ENCODE measurements at regions not wholly inside any gene's neighbourhood (a gene's known extent, or its start where the extent isn't known, plus 50 kb on each side); places are given as distances from the start of the nearest gene placed in this dataset.
"Not testable (repeated sequence)": the region's sequence is repeated elsewhere in the genome, so short reads cannot be mapped to it uniquely, and the experiment has no call there.

DNA sequence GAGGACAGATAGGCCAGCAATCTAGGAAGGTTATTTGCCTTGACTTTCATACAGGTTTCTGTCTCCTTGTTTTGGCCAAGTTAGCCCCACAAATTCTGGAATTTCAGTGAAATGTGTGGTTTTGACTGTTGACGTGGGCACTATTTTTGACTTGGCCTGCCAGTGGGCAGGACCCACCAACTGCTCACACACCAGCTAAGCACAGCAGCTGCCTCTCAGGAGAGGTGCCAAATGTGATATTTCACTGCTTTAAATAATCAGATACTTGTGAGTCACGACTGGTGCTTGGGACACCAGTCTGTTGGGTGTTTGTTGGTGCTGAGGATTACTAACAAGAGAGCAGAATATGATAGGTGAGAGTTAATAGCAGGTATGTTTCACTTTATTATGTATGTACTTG lies 409.7 kb upstream of the MTPN start:
- H3K4me2 ChIP-seq (ENCODE audit: low read length), result no peak overlapping the region
- no peaks in the 10 kb centered on the region for H3K27me3 ChIP-seq (ENCODE audit: insufficient read depth, low read length, poor library complexity)
- H3K18ac ChIP-seq (ENCODE audit: low read length), result no peak overlapping the region
- H3K9ac ChIP-seq (ENCODE audit: low read length), result no peak overlapping the region
- H3K4ac ChIP-seq (ENCODE audit: low read depth, low read length), result no peak overlapping the region
- H3K79me1 ChIP-seq (ENCODE audit: low read length), result no peaks in the 10 kb centered on the region
- H3K27ac ChIP-seq (ENCODE audit: low read depth, low read length), result no peak overlapping the region
- no peak overlapping the region for H3K4me3 ChIP-seq (ENCODE audit: low read length)
- H2BK5ac ChIP-seq (ENCODE audit: low read length), result no peak overlapping the region
- no peaks in the 10 kb centered on the region for H3K36me3 ChIP-seq (ENCODE audit: control insufficient read depth, insufficient read depth, low read length)
- H4K5ac ChIP-seq (ENCODE audit: low read length), result no peak overlapping the region
- no peak overlapping the region for H3K23ac ChIP-seq (ENCODE audit: low read length)
- no peak overlapping the region for H4K8ac ChIP-seq (ENCODE audit: low read depth, low read length)
- H3K79me2 ChIP-seq (ENCODE audit: control insufficient read depth, insufficient read depth, low read length), result no peaks in the 10 kb centered on the region
- DNase-seq, result no peak
- H3K4me1 ChIP-seq (ENCODE audit: control insufficient read depth, low read depth, low read length), result peaks cover 3% of the 10 kb centered on the region
- WGBS (ENCODE audit: extremely low coverage, insufficient coverage, low lambda C conversion rate), result no CpG with 5 or more reads among the region's 2 CpGs
- no peak overlapping the region for H2BK15ac ChIP-seq (replicated peaks; ENCODE audit: low read depth)
- no peak overlapping the region for H2AK5ac ChIP-seq (ENCODE audit: low read length)
- H2BK120ac ChIP-seq (ENCODE audit: low read depth, low read length), result no peak overlapping the region
- H3K56ac ChIP-seq (ENCODE audit: low read length), result peak overlapping the region; percentile 43

DNA sequence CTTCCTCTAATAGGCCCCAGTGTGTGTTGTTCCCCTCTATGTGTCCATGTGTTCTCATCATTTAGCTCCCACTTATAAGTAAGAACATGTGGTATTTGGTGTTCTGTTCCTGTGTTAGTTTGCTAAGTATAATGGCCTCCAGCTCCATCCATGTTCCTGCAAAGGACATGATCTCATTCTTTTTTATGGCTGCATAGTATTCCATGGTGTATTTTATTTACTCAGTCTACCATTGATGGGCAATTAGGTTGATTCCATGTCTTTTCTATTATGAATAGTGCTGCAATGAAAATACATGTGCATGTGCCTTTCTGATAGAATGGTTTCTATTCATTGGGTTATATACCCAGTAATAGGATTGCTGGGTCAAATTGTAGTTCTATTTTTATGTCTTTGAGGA lies 394.2 kb upstream of the MTPN start:
- H3K23ac ChIP-seq (ENCODE audit: low read length); H3K9ac ChIP-seq (ENCODE audit: low read length); H3K18ac ChIP-seq (ENCODE audit: low read length); H3K27me3 ChIP-seq (ENCODE audit: insufficient read depth, low read length, poor library complexity); H4K5ac ChIP-seq (ENCODE audit: low read length); H3K4me3 ChIP-seq (ENCODE audit: low read length); H3K27ac ChIP-seq (ENCODE audit: low read depth, low read length); H4K8ac ChIP-seq (ENCODE audit: low read depth, low read length); H3K36me3 ChIP-seq (ENCODE audit: control insufficient read depth, insufficient read depth, low read length); H3K79me1 ChIP-seq (ENCODE audit: low read length); H2BK5ac ChIP-seq (ENCODE audit: low read length); H3K4me1 ChIP-seq (ENCODE audit: control insufficient read depth, low read depth, low read length); H2AK5ac ChIP-seq (ENCODE audit: low read length); H3K79me2 ChIP-seq (ENCODE audit: control insufficient read depth, insufficient read depth, low read length); DNase-seq; H3K56ac ChIP-seq (ENCODE audit: low read length); H2BK15ac ChIP-seq (replicated peaks; ENCODE audit: low read depth); H2BK120ac ChIP-seq (ENCODE audit: low read depth, low read length); H3K4me2 ChIP-seq (ENCODE audit: low read length); H3K4ac ChIP-seq (ENCODE audit: low read depth, low read length): not testable (repeated sequence)

DNA sequence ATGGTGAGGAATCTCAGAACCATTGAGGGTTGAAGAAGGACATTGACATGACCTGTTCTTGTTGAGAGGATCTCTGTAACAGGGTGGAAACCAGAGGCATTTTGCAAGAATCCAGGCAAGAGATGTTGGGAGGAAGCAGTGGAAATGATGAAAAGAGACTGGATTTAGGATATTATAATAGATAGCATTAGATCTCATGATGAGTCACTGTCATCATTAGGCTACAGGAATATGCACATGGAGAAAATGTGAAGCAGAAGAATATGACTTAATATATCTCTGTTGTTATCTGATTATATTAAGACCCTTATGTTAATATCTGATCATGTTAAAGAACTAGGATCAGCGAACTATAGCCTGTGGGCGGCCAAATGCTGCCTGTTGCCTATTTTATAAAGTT lies 393.0 kb upstream of the MTPN start:
- no CpG with 5 or more reads among the region's 2 CpGs for WGBS (ENCODE audit: extremely low coverage, insufficient coverage, low lambda C conversion rate)
- H3K9ac ChIP-seq (ENCODE audit: low read length), result no peak overlapping the region

DNA sequence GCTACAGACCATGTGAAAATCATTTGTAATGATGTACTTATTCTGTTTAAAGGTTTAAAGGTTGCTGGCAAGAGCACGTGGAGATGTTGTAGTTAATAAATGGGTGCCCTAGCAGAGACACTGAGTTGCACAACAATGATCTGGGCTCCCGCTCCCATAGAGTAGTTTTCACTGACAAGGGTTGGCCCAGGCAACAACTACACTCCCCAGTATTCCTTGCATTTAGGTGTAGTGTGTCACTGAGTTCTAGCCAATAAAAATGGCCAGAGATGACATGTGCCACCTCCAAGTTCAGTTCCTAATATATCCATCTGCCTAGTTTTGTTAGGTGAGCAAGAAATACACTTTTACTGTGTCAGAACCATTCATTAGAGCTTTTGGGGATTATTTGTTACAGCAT lies 392.1 kb upstream of the MTPN start:
- no peak overlapping the region for H3K56ac ChIP-seq (ENCODE audit: low read length)
- H4K5ac ChIP-seq (ENCODE audit: low read length), result no peak overlapping the region
- peak; percentile 7 for DNase-seq
- H3K27ac ChIP-seq (ENCODE audit: low read depth, low read length), result no peak overlapping the region
- no peak overlapping the region for H3K4ac ChIP-seq (ENCODE audit: low read depth, low read length)
- H3K4me3 ChIP-seq (ENCODE audit: low read length), result no peak overlapping the region
- H2BK15ac ChIP-seq (replicated peaks; ENCODE audit: low read depth), result no peak overlapping the region
- no peaks in the 10 kb centered on the region for H3K36me3 ChIP-seq (ENCODE audit: control insufficient read depth, insufficient read depth, low read length)
- no peak overlapping the region for H3K18ac ChIP-seq (ENCODE audit: low read length)
- H3K23ac ChIP-seq (ENCODE audit: low read length), result no peak overlapping the region
- H3K4me2 ChIP-seq (ENCODE audit: low read length), result no peak overlapping the region
- no peaks in the 10 kb centered on the region for H3K4me1 ChIP-seq (ENCODE audit: control insufficient read depth, low read depth, low read length)
- no peak overlapping the region for H2AK5ac ChIP-seq (ENCODE audit: low read length)
- no peaks in the 10 kb centered on the region for H3K27me3 ChIP-seq (ENCODE audit: insufficient read depth, low read length, poor library complexity)
- no CpG with 5 or more reads among the region's 2 CpGs for WGBS (ENCODE audit: extremely low coverage, insufficient coverage, low lambda C conversion rate)
- no peak overlapping the region for H4K8ac ChIP-seq (ENCODE audit: low read depth, low read length)
- H2BK5ac ChIP-seq (ENCODE audit: low read length), result no peak overlapping the region
- H3K79me1 ChIP-seq (ENCODE audit: low read length), result no peaks in the 10 kb centered on the region
- H3K79me2 ChIP-seq (ENCODE audit: control insufficient read depth, insufficient read depth, low read length), result no peaks in the 10 kb centered on the region
- H3K9ac ChIP-seq (ENCODE audit: low read length), result no peak overlapping the region
- no peak overlapping the region for H2BK120ac ChIP-seq (ENCODE audit: low read depth, low read length)

More for the DNA sequence above, 393.0 kb upstream of the MTPN start:
- no peaks in the 10 kb centered on the region for H3K79me2 ChIP-seq (ENCODE audit: control insufficient read depth, insufficient read depth, low read length)
- H2BK15ac ChIP-seq (replicated peaks; ENCODE audit: low read depth), result no peak overlapping the region
- H3K4me2 ChIP-seq (ENCODE audit: low read length), result no peak overlapping the region
- no peak overlapping the region for H4K5ac ChIP-seq (ENCODE audit: low read length)
- no peak overlapping the region for H2AK5ac ChIP-seq (ENCODE audit: low read length)
- H3K4me1 ChIP-seq (ENCODE audit: control insufficient read depth, low read depth, low read length), result no peaks in the 10 kb centered on the region
- H3K4me3 ChIP-seq (ENCODE audit: low read length), result no peak overlapping the region
- H2BK5ac ChIP-seq (ENCODE audit: low read length), result no peak overlapping the region
- no peak overlapping the region for H3K23ac ChIP-seq (ENCODE audit: low read length)
- DNase-seq, result no peak
- H3K56ac ChIP-seq (ENCODE audit: low read length), result no peak overlapping the region
- H3K36me3 ChIP-seq (ENCODE audit: control insufficient read depth, insufficient read depth, low read length), result no peaks in the 10 kb centered on the region
- no peak overlapping the region for H3K4ac ChIP-seq (ENCODE audit: low read depth, low read length)
- no peaks in the 10 kb centered on the region for H3K27me3 ChIP-seq (ENCODE audit: insufficient read depth, low read length, poor library complexity)
- no peak overlapping the region for H3K27ac ChIP-seq (ENCODE audit: low read depth, low read length)
- no peak overlapping the region for H3K18ac ChIP-seq (ENCODE audit: low read length)
- no peak overlapping the region for H2BK120ac ChIP-seq (ENCODE audit: low read depth, low read length)
- no peak overlapping the region for H4K8ac ChIP-seq (ENCODE audit: low read depth, low read length)
- H3K79me1 ChIP-seq (ENCODE audit: low read length), result no peaks in the 10 kb centered on the region

DNA sequence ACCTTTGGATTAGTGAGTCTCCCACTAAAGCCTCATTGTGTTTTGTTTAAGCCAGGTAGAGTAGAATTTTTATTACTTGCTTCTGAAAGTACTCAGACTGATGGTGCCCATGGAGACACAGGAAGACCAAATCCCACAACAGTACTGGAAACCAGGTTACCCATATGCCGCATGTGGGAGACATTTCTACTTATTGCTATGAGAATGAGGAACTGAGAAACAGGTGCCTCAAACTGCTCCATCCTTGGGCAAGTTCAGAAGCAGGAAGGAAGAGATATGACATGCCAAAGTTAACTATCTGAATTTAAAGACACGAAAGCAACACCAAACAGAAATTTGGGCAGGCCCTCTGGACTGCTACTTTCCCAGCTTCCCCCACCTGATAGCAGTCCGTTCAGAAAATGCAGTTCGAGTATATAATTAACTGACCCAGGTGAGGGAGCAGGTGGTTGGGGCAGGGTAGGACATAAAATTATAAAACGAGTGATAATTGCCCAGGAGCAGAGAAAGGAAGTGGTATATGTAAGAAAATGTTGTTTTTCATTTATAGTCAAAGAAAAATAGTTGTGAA lies 382.3 kb upstream of the MTPN start:
- H3K27ac ChIP-seq (ENCODE audit: low read depth, low read length), result no peak overlapping the region
- 100% methylated on average over 1 of the region's 5 CpGs for WGBS (ENCODE audit: extremely low coverage, insufficient coverage, low lambda C conversion rate)
- no peak overlapping the region for H2BK120ac ChIP-seq (ENCODE audit: low read depth, low read length)
- no peaks in the 10 kb centered on the region for H3K79me1 ChIP-seq (ENCODE audit: low read length)
- no peak overlapping the region for H3K23ac ChIP-seq (ENCODE audit: low read length)
- H3K4ac ChIP-seq (ENCODE audit: low read depth, low read length), result no peak overlapping the region
- H3K4me2 ChIP-seq (ENCODE audit: low read length), result no peak overlapping the region
- H3K4me3 ChIP-seq (ENCODE audit: low read length), result no peak overlapping the region
- no peak overlapping the region for H3K9ac ChIP-seq (ENCODE audit: low read length)
- H3K36me3 ChIP-seq (ENCODE audit: control insufficient read depth, insufficient read depth, low read length), result no peaks in the 10 kb centered on the region
- H2BK5ac ChIP-seq (ENCODE audit: low read length), result no peak overlapping the region
- H3K27me3 ChIP-seq (ENCODE audit: insufficient read depth, low read length, poor library complexity), result no peaks in the 10 kb centered on the region
- H2AK5ac ChIP-seq (ENCODE audit: low read length), result no peak overlapping the region
- no peak overlapping the region for H3K56ac ChIP-seq (ENCODE audit: low read length)
- H3K18ac ChIP-seq (ENCODE audit: low read length), result no peak overlapping the region
- no peak overlapping the region for H4K5ac ChIP-seq (ENCODE audit: low read length)
- H4K8ac ChIP-seq (ENCODE audit: low read depth, low read length), result no peak overlapping the region
- no peaks in the 10 kb centered on the region for H3K4me1 ChIP-seq (ENCODE audit: control insufficient read depth, low read depth, low read length)
- DNase-seq, result no peak
- H3K79me2 ChIP-seq (ENCODE audit: control insufficient read depth, insufficient read depth, low read length), result no peaks in the 10 kb centered on the region
- H2BK15ac ChIP-seq (replicated peaks; ENCODE audit: low read depth), result no peak overlapping the region

DNA sequence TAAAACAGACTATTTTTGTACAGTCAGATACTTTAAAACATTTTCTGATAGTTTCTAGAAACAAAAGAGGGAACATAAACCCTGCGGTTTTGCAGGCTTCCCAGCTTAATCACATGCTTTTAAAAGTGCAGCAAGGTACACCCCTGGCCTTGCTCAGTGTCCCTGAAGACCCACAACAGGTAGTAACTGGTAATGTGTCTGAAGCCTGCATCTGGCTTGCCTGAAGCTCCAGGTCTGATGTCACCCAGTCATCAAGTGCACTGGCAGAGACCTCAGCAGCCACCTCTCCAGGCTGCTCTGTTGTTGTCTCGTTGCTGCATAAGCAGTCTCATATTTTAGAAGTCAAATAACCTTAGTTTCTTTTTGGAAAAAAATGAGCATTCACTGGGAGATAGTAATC lies 376.1 kb upstream of the MTPN start:
- Histone ChIP-seq H3K36me3 (ENCODE audit: control insufficient read depth, insufficient read depth, low read length) (no peaks in the 10 kb centered on the region), H3K56ac (ENCODE audit: low read length) (no peak overlapping the region), H3K18ac (ENCODE audit: low read length) (no peak overlapping the region), H3K4me1 (ENCODE audit: control insufficient read depth, low read depth, low read length) (no peaks in the 10 kb centered on the region), H2AK5ac (ENCODE audit: low read length) (no peak overlapping the region), H4K8ac (ENCODE audit: low read depth, low read length) (no peak overlapping the region), H2BK5ac (ENCODE audit: low read length) (no peak overlapping the region), H3K4me3 (ENCODE audit: low read length) (no peak overlapping the region), H2BK120ac (ENCODE audit: low read depth, low read length) (no peak overlapping the region), H3K4me2 (ENCODE audit: low read length) (no peak overlapping the region), H2BK15ac (replicated peaks; ENCODE audit: low read depth) (no peak overlapping the region), H3K27ac (ENCODE audit: low read depth, low read length) (no peak overlapping the region), H3K4ac (ENCODE audit: low read depth, low read length) (no peak overlapping the region), H3K23ac (ENCODE audit: low read length) (no peak overlapping the region), H3K79me2 (ENCODE audit: control insufficient read depth, insufficient read depth, low read length) (no peaks in the 10 kb centered on the region), H3K79me1 (ENCODE audit: low read length) (no peaks in the 10 kb centered on the region), H4K5ac (ENCODE audit: low read length) (no peak overlapping the region), H3K27me3 (ENCODE audit: insufficient read depth, low read length, poor library complexity) (no peaks in the 10 kb centered on the region), H3K9ac (ENCODE audit: low read length) (no peak overlapping the region)
- DNase-seq, result peak; percentile 7
- no CpG with 5 or more reads among the region's 2 CpGs for WGBS (ENCODE audit: extremely low coverage, insufficient coverage, low lambda C conversion rate)
